ENCODE measurements at regions not wholly inside any gene's neighbourhood (a gene's known extent, or its start where the extent isn't known, plus 50 kb on each side); places are given as distances from the start of the nearest gene placed in this dataset.
"Not testable (repeated sequence)": the region's sequence is repeated elsewhere in the genome, so short reads cannot be mapped to it uniquely, and the experiment has no call there.

DNA sequence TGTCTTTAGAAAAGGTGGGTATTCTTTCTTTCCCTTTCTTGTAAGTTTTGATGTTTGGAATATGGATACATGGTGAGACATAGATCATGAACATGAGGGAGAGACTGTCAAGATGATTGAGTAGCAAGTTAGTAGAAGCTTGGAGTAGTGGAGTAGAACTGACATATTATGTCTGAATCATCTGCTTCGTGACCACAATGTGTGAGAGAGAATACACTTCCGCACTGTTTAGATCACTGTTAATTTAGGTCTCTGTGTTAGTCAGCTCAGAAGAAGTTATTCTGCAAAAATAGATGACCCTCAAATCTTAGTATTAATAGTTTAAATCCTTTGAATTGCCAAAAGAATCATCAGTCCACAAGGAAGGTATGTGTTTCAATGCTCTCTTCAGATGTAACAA, 151.0 kb downstream of the OXSM start:
- in situ Hi-C loops (cut with MboI; ENCODE audit: low sequenced_read_pairs) = no loop called here

- in situ Hi-C loops (cut with MboI; ENCODE audit: low sequenced_read_pairs) = no loop called here
Measured at GRCh38 chr3:25944329-25944728, 154.4 kb downstream of the OXSM start.

DNA sequence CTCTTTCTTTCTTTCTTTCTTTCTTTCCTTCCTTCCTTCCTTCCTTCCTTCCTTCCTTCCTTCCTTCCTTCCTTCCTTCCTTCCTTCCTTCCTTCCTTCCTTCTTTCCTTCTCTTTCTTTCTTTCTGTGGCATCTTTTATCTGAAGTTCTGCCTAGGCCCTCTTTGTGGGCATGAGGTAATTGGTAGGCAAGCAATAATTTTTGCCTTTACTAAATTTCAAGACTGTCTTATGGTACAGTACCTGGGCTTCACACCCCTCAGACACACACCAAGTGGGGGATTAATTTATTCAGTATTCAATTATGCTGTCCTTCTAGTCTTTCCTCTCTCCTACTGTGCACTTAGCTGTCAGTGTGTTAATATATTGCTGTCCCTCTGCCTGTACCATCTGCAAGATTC, 155.5 kb downstream of the OXSM start:
- in situ Hi-C loops (cut with MboI; ENCODE audit: low sequenced_read_pairs) = no loop called here

DNA sequence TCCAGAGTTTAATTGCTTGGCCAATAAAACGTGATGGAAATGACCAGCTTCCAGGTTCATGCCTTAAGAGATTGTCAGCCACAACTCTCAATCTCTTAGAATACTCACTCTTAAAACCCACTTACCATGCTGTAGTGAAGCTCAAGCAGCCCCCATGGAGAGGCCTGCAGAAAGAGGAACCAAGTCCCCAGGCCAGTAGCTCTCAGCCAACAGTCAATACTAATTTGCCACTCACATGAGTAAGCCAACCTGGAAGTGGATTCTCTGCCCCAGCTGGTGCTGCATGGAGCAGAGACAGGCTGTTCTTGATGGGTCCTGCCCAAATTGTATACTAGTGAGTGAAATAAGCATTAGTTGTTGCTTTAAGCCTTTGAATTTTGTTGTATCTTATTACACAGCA, 155.9 kb downstream of the OXSM start:
- in situ Hi-C loops (cut with MboI; ENCODE audit: low sequenced_read_pairs) = no loop called here

- in situ Hi-C loops (cut with MboI; ENCODE audit: low sequenced_read_pairs) = no loop called here
Measured at GRCh38 chr3:25952133-25952532, 162.2 kb downstream of the OXSM start.

GRCh38 chr3:25957026-25957425, 167.1 kb downstream of the OXSM start:
- in situ Hi-C loops (cut with MboI; ENCODE audit: low sequenced_read_pairs) = no loop called here

DNA sequence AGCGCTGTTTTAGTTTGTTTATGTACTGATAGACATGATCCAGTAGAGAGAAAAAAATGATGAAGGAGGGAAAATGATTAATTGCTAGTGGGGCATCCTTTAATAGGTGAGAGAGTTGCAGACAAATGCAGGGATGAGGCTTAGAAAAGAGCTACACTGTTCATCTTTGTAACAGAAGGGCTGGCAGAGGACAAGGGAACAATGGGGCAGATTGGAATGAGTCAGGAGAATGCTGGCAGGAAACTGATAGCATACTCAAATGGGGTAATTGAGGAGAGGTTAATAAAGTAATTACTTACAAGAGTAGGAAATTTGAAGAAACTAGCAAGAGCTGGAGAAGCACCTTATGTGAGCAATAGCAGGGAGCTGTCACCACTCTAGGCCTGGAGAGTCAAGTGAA, 170.9 kb downstream of the OXSM start:
- in situ Hi-C loops (cut with MboI; ENCODE audit: low sequenced_read_pairs) = no loop called here

DNA sequence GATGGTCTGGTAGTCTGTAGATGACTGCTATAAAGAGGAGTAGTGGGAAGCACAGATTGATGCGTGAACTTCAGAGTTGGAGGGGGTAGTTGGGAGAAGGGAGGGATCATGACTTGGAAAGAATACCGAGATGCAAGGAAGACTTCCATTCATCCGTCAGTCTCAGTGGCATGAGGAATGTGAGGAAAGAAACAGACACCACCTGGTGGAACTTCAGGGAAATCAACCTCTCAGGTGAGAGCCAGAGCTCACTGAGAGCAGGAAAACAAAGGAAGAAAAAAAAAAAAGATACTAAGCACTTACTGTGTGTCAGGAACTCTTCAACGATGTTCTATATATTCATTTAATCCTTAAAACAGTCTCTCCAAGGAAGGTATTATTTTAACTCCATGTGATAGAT, 172.4 kb downstream of the OXSM start:
- in situ Hi-C loops (cut with MboI; ENCODE audit: low sequenced_read_pairs) = no loop called here

DNA sequence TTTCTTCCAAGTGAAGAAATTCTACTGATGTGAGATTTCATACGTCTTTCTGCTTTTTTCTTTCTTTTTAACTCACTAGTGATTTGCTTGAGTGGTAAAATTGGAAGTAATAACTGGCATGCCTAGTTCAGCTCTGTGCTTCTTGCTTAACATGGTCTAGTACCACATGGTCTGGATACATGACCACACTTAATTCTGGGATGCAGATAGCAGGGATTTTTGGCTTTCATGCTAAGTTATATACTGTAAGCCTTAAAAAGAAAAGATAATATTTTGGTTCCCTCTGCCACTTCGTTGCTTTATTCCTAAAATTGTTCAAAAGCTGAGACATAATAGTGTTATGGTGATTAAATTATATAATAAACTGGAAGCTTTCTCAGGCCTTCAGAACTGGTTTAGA, 174.3 kb downstream of the OXSM start:
- in situ Hi-C loops (cut with MboI; ENCODE audit: low sequenced_read_pairs) = no loop called here

DNA sequence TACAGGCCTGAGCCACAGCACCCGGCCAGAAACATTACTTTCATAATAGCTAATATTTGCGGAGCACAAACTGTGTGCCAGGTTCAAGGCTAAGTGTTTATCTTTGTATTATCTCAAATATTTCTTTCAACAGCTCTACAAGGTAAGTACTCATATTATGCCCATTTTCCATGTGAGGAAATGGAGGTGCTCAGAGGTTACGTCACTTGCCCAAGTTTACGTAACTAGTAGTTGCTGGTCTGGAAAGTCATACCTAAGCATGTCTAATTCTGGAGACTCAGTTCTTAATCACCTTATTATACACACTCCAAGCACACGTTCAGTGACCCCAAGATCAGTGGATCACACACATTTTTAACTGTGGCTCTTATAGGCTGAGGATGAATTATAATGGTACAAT, 177.5 kb downstream of the OXSM start:
- in situ Hi-C loops (cut with MboI; ENCODE audit: low sequenced_read_pairs) = no loop called here

DNA sequence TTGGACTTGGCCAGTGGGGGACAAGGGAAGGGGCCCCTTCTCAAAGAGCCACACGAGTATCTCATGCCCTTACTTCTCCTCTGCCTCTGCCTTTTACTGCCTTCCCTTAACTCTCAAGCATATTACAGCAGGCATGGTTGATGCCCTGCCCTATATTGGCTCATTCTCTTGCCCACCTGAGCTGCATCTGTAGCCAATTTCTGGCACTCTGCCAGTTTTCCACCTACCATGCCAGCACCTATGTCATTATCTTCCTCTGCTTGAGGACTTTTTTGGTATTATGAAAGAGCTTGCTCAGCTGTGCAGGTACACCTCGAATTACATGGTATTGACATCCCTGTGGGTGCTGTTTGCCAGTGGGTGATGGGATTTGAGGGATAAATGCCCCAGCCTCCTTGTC, 181.8 kb downstream of the OXSM start:
- in situ Hi-C loops (cut with MboI; ENCODE audit: low sequenced_read_pairs) = no loop called here

DNA sequence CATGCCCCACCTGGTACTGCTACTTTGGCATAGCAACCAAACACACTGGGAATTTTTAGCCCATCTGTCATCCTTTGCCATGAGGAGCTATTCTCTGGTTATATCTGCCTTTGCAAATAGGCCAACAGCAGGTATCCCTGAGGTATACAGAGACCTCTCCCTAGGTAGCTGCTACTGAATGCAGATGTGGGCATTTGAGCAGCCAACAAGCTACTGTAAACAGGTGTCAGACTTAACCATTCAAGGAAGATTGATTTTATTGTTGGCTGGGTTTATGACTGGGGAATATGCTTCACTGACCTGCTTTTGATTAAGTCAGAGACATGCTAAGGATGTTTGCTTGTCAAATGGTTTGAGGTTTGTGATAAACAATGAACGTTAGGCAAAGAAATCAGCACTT, 183.2 kb downstream of the OXSM start:
- in situ Hi-C loops (cut with MboI; ENCODE audit: low sequenced_read_pairs) = no loop called here

- in situ Hi-C loops (cut with MboI; ENCODE audit: low sequenced_read_pairs) = no loop called here
Measured at GRCh38 chr3:25982756-25983155, 192.9 kb downstream of the OXSM start.

DNA sequence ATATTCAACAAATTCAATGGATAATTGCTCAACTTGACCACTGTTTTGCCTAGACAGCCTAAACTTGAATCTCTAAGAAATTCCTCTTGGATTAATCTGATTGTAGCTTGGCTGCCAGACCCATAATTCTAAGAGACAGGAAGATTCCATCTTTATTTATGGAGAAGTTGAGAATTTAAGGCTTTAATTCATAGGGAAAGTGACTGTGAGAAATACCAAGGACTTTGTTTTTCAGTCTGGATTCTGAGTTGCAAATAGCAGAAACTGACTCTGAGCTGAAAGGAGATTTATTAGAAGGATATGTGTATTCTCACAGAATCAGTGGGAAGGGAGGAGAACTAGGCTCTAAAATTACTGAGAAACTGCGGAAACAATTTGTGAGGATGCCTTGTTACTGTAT, 195.7 kb downstream of the OXSM start:
- in situ Hi-C loops (cut with MboI; ENCODE audit: low sequenced_read_pairs) = no loop called here

- in situ Hi-C loops (cut with MboI; ENCODE audit: low sequenced_read_pairs) = no loop called here
Measured at GRCh38 chr3:25992606-25993005, 202.7 kb downstream of the OXSM start.

DNA sequence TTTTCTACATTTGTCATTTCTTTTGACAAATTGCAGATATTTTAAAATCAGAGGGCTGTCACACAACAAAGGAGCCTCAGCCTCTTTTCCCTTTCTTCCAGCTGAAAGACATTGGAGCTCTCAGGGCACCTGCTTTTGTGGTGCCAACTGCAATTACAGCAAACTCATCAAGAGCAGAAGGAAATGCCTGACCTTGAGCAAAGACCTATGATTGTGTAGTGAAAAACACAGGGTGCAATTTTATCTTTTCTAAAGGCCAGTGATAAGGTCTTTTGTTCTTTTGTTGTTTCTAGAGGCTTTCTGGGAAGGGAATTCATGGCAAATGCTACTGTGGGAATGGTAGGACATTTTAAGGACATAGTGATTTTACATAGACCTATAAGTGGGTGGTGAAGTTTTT, 214.3 kb downstream of the OXSM start:
- in situ Hi-C loops (cut with MboI; ENCODE audit: low sequenced_read_pairs) = no loop called here

DNA sequence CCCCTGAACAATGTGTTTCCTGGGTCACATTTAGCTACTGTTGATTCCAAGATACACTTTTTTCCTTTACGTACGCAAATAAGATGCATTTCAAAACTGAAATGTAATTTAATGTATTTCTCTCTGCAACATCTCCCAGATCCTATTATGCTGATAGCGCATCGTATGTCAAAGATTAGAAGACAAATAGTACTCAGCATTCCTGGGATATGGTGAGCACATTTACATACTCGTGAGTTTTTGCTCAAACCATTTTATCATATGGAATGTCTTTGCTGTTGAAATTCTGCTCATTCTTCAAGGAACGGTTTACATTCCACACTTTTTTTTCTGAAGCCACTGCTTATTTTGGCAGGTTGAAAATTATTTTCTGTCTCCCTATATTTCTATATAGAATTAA, 221.4 kb downstream of the OXSM start:
- in situ Hi-C loops (cut with MboI; ENCODE audit: low sequenced_read_pairs) = no loop called here

GRCh38 chr3:26012241-26012745, 222.4 kb downstream of the OXSM start:
- in situ Hi-C loops (cut with MboI; ENCODE audit: low sequenced_read_pairs) = no loop called here

- in situ Hi-C loops (cut with MboI; ENCODE audit: low sequenced_read_pairs) = no loop called here
Measured at GRCh38 chr3:26015752-26016151, 225.9 kb downstream of the OXSM start.

- in situ Hi-C loops (cut with MboI; ENCODE audit: low sequenced_read_pairs) = no loop called here
Measured at GRCh38 chr3:26018889-26019288, 229.0 kb downstream of the OXSM start.

DNA sequence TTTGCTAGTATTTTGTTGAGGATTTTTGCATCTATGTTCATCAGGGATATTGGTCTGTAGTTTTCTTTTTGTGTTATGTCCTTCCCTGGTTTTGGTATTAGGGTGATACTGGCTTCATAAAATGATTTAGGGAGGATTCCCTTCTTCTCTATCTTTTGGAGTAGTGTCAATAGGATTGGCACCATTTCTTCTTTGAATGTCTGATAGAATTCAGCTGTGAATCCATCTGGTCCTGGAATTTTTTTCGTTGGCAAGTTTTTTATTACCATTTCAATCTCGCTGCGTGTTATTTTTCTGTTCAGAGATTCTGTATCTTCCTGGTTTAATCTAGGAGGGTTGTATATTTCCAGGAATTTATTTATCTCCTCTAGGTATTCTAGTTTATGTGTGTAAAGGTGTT, 234.3 kb downstream of the OXSM start:
- in situ Hi-C loops (cut with MboI; ENCODE audit: low sequenced_read_pairs) = not testable (repeated sequence)

GRCh38 chr3:26029321-26029720, 239.4 kb downstream of the OXSM start:
- in situ Hi-C loops (cut with MboI; ENCODE audit: low sequenced_read_pairs) = no loop called here

DNA sequence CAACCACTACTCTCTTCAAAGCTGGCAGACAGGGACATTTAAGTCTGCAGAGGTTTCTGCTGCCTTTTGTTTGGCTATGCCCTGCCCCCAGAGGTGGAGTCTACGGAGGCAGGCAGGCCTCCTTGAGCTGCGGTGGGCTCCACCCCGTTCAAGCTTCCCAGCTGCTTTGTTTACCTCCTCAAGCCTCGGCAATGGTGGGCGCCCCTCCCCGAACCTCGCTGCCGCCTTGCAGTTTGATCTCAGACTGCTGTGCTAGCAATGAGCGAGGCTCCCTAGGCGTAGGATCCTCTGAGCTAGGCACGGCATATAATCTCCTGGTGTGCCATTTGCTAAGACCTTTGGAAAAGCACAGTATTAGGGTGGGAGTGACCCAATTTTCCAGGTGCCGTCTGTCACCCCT, 252.2 kb downstream of the OXSM start:
- in situ Hi-C loops (cut with MboI; ENCODE audit: low sequenced_read_pairs) = not testable (repeated sequence)

GRCh38 chr3:26049951-26050350, 260.1 kb downstream of the OXSM start:
- in situ Hi-C loops (cut with MboI; ENCODE audit: low sequenced_read_pairs) = no loop called here

All from HL-60/S4 treated with retinoic acid at 250 ng/mL for 4 days and 3 days (cell line).